ENCODE measurements at regions not wholly inside any gene's neighbourhood (a gene's known extent, or its start where the extent isn't known, plus 50 kb on each side); places are given as distances from the start of the nearest gene placed in this dataset.

DNA sequence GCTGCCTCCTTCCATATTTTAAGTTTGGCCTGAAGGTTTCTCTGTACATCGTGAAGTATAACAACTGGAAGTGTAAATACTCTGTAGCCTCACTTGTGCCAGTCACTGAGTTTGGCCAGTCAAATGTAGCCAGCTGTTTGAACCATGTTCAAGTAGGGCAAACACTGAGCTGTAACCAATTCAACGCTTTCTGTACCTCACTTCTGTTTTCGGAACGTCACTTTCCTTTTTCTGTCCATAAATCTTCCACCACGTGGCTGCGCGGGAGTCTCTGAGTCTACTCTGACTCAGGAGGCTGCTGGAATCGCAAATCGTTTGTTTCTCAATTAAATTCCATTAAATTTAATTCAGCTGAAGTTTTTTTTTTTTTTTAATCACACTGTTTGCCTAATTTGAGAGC is 88.8 kb upstream of the RARB start:
- Histone ChIP-seq H3K4me3 (ENCODE audit: low read depth in 1 of 5, low read length in 5 of 5) (no peak overlapping the region), H3K27me3 (ENCODE audit: control insufficient read depth in 5 of 5, insufficient read depth in 4 of 5, low read length in 5 of 5) (no peaks in the 10 kb centered on the region), H3K4me1 (ENCODE audit: control insufficient read depth in 5 of 5, insufficient read depth in 5 of 5, low read length in 5 of 5) (no peaks in the 10 kb centered on the region), H3K27ac (ENCODE audit: low read depth, low read length) (no peak overlapping the region), H3K9me3 (ENCODE audit: control insufficient read depth in 5 of 5, low read length in 5 of 5) (no peaks in the 10 kb centered on the region), H3K36me3 (ENCODE audit: control insufficient read depth in 5 of 5, insufficient read depth in 5 of 5, low read length in 5 of 5) (no peaks in the 10 kb centered on the region), H3K9ac (ENCODE audit: low read length in 5 of 5) (no peak overlapping the region)

GRCh38 chr3:25344670-25345069 is 83.4 kb upstream of the RARB start:
- no peaks in the 10 kb centered on the region for H3K27me3 ChIP-seq (ENCODE audit: control insufficient read depth in 5 of 5, insufficient read depth in 4 of 5, low read length in 5 of 5)
- H3K9ac ChIP-seq (ENCODE audit: low read length in 5 of 5): no peak overlapping the region
- H3K36me3 ChIP-seq (ENCODE audit: control insufficient read depth in 5 of 5, insufficient read depth in 5 of 5, low read length in 5 of 5): no peaks in the 10 kb centered on the region
- no peaks in the 10 kb centered on the region for H3K4me1 ChIP-seq (ENCODE audit: control insufficient read depth in 5 of 5, insufficient read depth in 5 of 5, low read length in 5 of 5)
- H3K27ac ChIP-seq (ENCODE audit: low read depth, low read length): no peak overlapping the region
- no peaks in the 10 kb centered on the region for H3K9me3 ChIP-seq (ENCODE audit: control insufficient read depth in 5 of 5, low read length in 5 of 5)
- no peak overlapping the region for H3K4me3 ChIP-seq (ENCODE audit: low read depth in 1 of 5, low read length in 5 of 5)

DNA sequence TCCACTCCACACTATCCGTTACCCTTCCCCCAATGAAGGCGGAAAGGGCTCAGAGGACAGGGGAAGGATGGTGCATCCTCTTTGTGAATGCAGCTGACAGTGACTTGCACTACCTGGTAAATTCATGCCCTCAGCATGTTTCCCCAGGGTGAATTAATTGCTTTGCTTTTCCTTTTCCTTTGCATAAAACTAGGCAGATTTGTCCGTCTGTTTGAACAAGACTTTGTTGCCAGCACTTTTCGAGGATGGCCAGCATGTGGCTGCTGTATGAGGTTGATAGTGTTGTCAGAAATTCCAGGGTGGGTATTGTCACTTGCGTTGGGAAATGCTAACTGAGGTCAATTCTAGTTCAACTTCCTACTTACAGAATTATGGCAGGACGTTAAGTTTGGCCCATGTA is 79.0 kb upstream of the RARB start:
- H3K27me3 ChIP-seq (ENCODE audit: control insufficient read depth in 5 of 5, insufficient read depth in 4 of 5, low read length in 5 of 5): no peaks in the 10 kb centered on the region
- H3K9ac ChIP-seq (ENCODE audit: low read length in 5 of 5): no peak overlapping the region
- no peaks in the 10 kb centered on the region for H3K36me3 ChIP-seq (ENCODE audit: control insufficient read depth in 5 of 5, insufficient read depth in 5 of 5, low read length in 5 of 5)
- H3K9me3 ChIP-seq (ENCODE audit: control insufficient read depth in 5 of 5, low read length in 5 of 5): no peaks in the 10 kb centered on the region
- H3K4me3 ChIP-seq (ENCODE audit: low read depth in 1 of 5, low read length in 5 of 5): no peak overlapping the region
- no peaks in the 10 kb centered on the region for H3K4me1 ChIP-seq (ENCODE audit: control insufficient read depth in 5 of 5, insufficient read depth in 5 of 5, low read length in 5 of 5)
- H3K27ac ChIP-seq (ENCODE audit: low read depth, low read length): no peak overlapping the region

DNA sequence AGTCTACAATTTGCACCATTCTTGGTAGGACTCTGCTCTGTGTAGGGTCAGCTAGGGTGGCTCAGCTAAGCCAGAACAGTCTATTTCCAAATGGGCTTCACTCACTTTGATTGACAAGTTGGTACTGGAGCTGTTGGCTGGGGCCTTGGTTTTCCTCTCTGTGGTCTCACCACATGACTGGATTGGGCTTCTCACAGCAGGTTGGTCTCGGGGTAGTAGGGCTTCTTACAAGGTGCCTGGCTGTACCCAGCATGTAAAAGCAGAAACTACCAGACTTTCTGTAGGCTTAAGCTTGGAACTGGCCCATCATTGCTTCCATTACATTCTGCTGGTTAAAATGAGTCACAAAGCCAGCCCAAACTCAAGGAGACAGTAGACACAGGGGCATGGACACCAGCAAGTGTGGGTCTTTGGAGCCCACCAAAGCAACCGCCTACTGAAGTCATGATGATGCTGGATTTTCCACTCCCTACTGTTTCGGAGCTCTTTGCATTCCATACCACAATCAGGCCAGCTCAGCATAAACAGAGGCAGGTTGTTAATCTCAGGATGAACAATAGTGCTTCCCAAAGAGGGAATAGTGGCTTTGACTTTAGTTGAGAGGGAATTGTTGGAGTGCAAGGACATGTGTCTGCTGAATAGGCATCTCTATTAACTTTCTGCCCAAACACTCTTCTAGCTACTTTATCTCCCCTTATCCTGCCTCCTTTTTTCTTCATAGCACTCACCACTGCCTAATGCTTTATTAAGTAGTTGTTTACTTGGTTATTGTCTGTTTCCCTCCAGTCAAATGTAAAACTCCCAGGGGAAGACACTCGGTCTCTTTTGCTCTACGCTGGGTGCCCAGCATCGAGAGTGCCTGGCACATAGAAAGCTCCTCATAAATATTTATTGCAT is 78.0 kb upstream of the RARB start:
- H3K9me3 ChIP-seq (ENCODE audit: control insufficient read depth in 5 of 5, low read length in 5 of 5): no peaks in the 10 kb centered on the region
- no peak overlapping the region for H3K4me3 ChIP-seq (ENCODE audit: low read depth in 1 of 5, low read length in 5 of 5)
- no peaks in the 10 kb centered on the region for H3K4me1 ChIP-seq (ENCODE audit: control insufficient read depth in 5 of 5, insufficient read depth in 5 of 5, low read length in 5 of 5)
- no peak overlapping the region for H3K27ac ChIP-seq (ENCODE audit: low read depth, low read length)
- no peak overlapping the region for H3K9ac ChIP-seq (ENCODE audit: low read length in 5 of 5)
- H3K36me3 ChIP-seq (ENCODE audit: control insufficient read depth in 5 of 5, insufficient read depth in 5 of 5, low read length in 5 of 5): no peaks in the 10 kb centered on the region
- H3K27me3 ChIP-seq (ENCODE audit: control insufficient read depth in 5 of 5, insufficient read depth in 4 of 5, low read length in 5 of 5): no peaks in the 10 kb centered on the region

DNA sequence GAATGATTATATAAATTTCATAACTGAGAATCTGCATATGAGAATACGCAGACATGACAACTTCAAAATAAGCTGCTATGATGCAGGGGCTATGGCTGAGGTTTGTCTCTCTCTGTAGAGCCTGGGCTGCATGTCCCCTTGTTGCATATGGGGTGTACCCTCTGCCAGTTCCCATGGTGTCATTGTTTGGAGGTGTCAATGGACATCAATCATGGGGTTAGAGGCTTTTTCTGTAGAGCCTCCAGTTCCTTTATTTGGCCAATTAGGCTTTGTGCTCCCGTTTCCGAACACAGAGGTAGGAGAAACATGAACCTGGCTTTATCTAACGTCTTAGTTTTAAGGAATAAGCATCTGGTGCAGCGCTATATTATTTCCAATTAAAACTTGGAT is 77.3 kb upstream of the RARB start:
- Histone ChIP-seq H3K9me3 (ENCODE audit: control insufficient read depth in 5 of 5, low read length in 5 of 5) (no peaks in the 10 kb centered on the region), H3K9ac (ENCODE audit: low read length in 5 of 5) (no peak overlapping the region), H3K36me3 (ENCODE audit: control insufficient read depth in 5 of 5, insufficient read depth in 5 of 5, low read length in 5 of 5) (no peaks in the 10 kb centered on the region), H3K27me3 (ENCODE audit: control insufficient read depth in 5 of 5, insufficient read depth in 4 of 5, low read length in 5 of 5) (no peaks in the 10 kb centered on the region), H3K4me3 (ENCODE audit: low read depth in 1 of 5, low read length in 5 of 5) (no peak overlapping the region), H3K4me1 (ENCODE audit: control insufficient read depth in 5 of 5, insufficient read depth in 5 of 5, low read length in 5 of 5) (no peaks in the 10 kb centered on the region), H3K27ac (ENCODE audit: low read depth, low read length) (no peak overlapping the region)

- H3K36me3 ChIP-seq (ENCODE audit: control insufficient read depth in 5 of 5, insufficient read depth in 5 of 5, low read length in 5 of 5): no peaks in the 10 kb centered on the region
- no peaks in the 10 kb centered on the region for H3K27me3 ChIP-seq (ENCODE audit: control insufficient read depth in 5 of 5, insufficient read depth in 4 of 5, low read length in 5 of 5)
- no peak overlapping the region for H3K4me3 ChIP-seq (ENCODE audit: low read depth in 1 of 5, low read length in 5 of 5)
- no peaks in the 10 kb centered on the region for H3K9me3 ChIP-seq (ENCODE audit: control insufficient read depth in 5 of 5, low read length in 5 of 5)
- no peak overlapping the region for H3K9ac ChIP-seq (ENCODE audit: low read length in 5 of 5)
- H3K27ac ChIP-seq (ENCODE audit: low read depth, low read length): no peak overlapping the region
- H3K4me1 ChIP-seq (ENCODE audit: control insufficient read depth in 5 of 5, insufficient read depth in 5 of 5, low read length in 5 of 5): no peaks in the 10 kb centered on the region
Observed at GRCh38 chr3:25354071-25354470, 74.0 kb upstream of the RARB start.

- Histone ChIP-seq H3K4me3 (ENCODE audit: low read depth in 1 of 5, low read length in 5 of 5) (no peak overlapping the region), H3K9me3 (ENCODE audit: control insufficient read depth in 5 of 5, low read length in 5 of 5) (no peaks in the 10 kb centered on the region)
Observed at GRCh38 chr3:25355034-25355885, 72.8 kb upstream of the RARB start.

GRCh38 chr3:25355998-25356397 is 72.1 kb upstream of the RARB start:
- Histone ChIP-seq H3K9me3 (ENCODE audit: control insufficient read depth in 5 of 5, low read length in 5 of 5) (no peaks in the 10 kb centered on the region), H3K9ac (ENCODE audit: low read length in 5 of 5) (no peak overlapping the region), H3K4me1 (ENCODE audit: control insufficient read depth in 5 of 5, insufficient read depth in 5 of 5, low read length in 5 of 5) (no peaks in the 10 kb centered on the region), H3K27ac (ENCODE audit: low read depth, low read length) (no peak overlapping the region), H3K4me3 (ENCODE audit: low read depth in 1 of 5, low read length in 5 of 5) (no peak overlapping the region), H3K36me3 (ENCODE audit: control insufficient read depth in 5 of 5, insufficient read depth in 5 of 5, low read length in 5 of 5) (no peaks in the 10 kb centered on the region), H3K27me3 (ENCODE audit: control insufficient read depth in 5 of 5, insufficient read depth in 4 of 5, low read length in 5 of 5) (no peaks in the 10 kb centered on the region)

More at GRCh38 chr3:25355034-25355885, 72.8 kb upstream of the RARB start:
- Histone ChIP-seq H3K36me3 (ENCODE audit: control insufficient read depth in 5 of 5, insufficient read depth in 5 of 5, low read length in 5 of 5) (no peaks in the 10 kb centered on the region), H3K9ac (ENCODE audit: low read length in 5 of 5) (no peak overlapping the region), H3K4me1 (ENCODE audit: control insufficient read depth in 5 of 5, insufficient read depth in 5 of 5, low read length in 5 of 5) (no peaks in the 10 kb centered on the region), H3K27ac (ENCODE audit: low read depth, low read length) (no peak overlapping the region), H3K27me3 (ENCODE audit: control insufficient read depth in 5 of 5, insufficient read depth in 4 of 5, low read length in 5 of 5) (no peaks in the 10 kb centered on the region)

DNA sequence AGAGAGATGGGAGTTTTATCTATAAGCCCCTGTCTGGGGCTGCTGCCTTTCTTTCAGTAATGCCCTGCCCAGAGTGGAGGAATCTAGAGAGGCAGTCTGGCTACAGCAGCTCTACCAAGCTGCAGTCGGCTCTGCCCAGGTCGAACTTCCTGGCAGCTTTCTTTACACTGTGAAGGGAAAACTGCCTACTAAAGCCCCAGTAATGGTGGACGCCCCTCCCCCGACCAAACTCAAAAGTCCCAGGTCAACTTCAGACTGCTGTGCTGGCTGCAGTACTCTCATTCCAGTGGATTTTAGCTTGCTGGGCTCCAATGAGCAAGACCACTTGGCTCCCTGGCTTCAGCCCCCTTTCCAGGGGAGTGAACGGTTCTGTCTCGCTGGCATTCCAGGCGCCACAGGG is 65.9 kb upstream of the RARB start:
- Histone ChIP-seq H3K27ac (ENCODE audit: low read depth, low read length) (no peak overlapping the region), H3K9me3 (ENCODE audit: control insufficient read depth in 5 of 5, low read length in 5 of 5) (no peaks in the 10 kb centered on the region), H3K4me1 (ENCODE audit: control insufficient read depth in 5 of 5, insufficient read depth in 5 of 5, low read length in 5 of 5) (peaks cover 0 to 5% (median 0%) of the 10 kb centered on the region in 5 donors), H3K9ac (ENCODE audit: low read length in 5 of 5) (no peak overlapping the region), H3K36me3 (ENCODE audit: control insufficient read depth in 5 of 5, insufficient read depth in 5 of 5, low read length in 5 of 5) (no peaks in the 10 kb centered on the region), H3K4me3 (ENCODE audit: low read depth in 1 of 5, low read length in 5 of 5) (no peak overlapping the region), H3K27me3 (ENCODE audit: control insufficient read depth in 5 of 5, insufficient read depth in 4 of 5, low read length in 5 of 5) (no peaks in the 10 kb centered on the region)

DNA sequence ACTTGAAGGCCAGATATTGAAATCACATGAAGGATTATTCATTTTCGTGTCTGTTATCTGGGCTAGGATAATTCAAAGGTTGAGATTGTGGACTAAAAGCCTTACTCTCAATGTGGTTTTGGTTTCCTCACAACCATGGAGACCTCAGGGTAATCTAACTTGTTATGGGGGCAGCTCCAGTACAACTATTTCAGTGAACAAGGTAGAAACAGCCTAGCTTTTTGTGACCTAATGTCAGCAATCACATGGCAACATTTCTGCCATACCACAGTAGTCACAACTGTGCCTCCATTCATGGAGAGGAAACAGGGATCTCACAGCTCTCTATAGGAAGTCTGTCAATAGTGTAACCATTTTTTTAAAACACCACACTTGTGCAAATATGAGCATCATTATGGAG is 62.4 kb upstream of the RARB start:
- no peaks in the 10 kb centered on the region for H3K9me3 ChIP-seq (ENCODE audit: control insufficient read depth in 5 of 5, low read length in 5 of 5)

More for the DNA sequence above, 62.4 kb upstream of the RARB start:
- H3K4me1 ChIP-seq (ENCODE audit: control insufficient read depth in 5 of 5, insufficient read depth in 5 of 5, low read length in 5 of 5): peaks cover 0 to 6% (median 0%) of the 10 kb centered on the region in 5 donors
- no peaks in the 10 kb centered on the region for H3K36me3 ChIP-seq (ENCODE audit: control insufficient read depth in 5 of 5, insufficient read depth in 5 of 5, low read length in 5 of 5)
- H3K4me3 ChIP-seq (ENCODE audit: low read depth in 1 of 5, low read length in 5 of 5): no peak overlapping the region
- no peak overlapping the region for H3K27ac ChIP-seq (ENCODE audit: low read depth, low read length)
- H3K9ac ChIP-seq (ENCODE audit: low read length in 5 of 5): no peak overlapping the region
- H3K27me3 ChIP-seq (ENCODE audit: control insufficient read depth in 5 of 5, insufficient read depth in 4 of 5, low read length in 5 of 5): peaks cover 0 to 2% (median 0%) of the 10 kb centered on the region in 5 donors
